ENCODE measurements at regions not wholly inside any gene's neighbourhood (a gene's known extent, or its start where the extent isn't known, plus 50 kb on each side); places are given as distances from the start of the nearest gene placed in this dataset.

DNA sequence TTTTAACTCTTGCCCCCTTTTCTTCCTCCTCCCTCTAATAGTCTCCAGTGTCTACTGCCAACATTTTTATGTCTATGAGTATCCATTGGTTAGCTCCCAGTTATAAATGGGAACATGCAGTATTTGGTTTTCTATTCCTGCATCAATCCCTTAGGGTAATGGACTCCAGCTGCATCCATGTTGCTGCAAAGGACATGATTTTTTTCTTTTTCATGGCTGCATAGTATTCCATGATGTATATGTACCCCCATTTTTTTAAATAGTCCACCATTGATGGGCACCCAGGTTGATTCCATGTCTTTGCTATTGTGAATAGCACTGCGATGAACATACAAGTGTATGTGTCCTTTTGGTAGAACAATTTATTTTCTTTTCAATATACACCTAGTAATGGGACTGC, 993.7 kb downstream of the EFNA5 start:
- H3K4me1 ChIP-seq (ENCODE audit: control insufficient read depth in 2 of 3, insufficient read depth in 2 of 3, low read depth in 1 of 3, low read length in 3 of 3): no peaks in the 10 kb centered on the region
- intact Hi-C loops (cut with DNase I): no loop called here
- no peak overlapping the region for H3K4me3 ChIP-seq (ENCODE audit: low read length in 3 of 3)
- H3K27ac ChIP-seq (ENCODE audit: low read depth in 2 of 2, low read length in 2 of 2): no peak overlapping the region
- H3K9me3 ChIP-seq (ENCODE audit: control insufficient read depth in 2 of 3, insufficient read depth in 1 of 3, low read length in 3 of 3): no peaks in the 10 kb centered on the region
- no peaks in the 10 kb centered on the region for H3K27me3 ChIP-seq (ENCODE audit: control insufficient read depth, insufficient read depth, low read length)
- no peaks in the 10 kb centered on the region for H3K36me3 ChIP-seq (ENCODE audit: control insufficient read depth in 2 of 3, insufficient read depth in 3 of 3, low read length in 3 of 3)
- TF ChIP-seq, protein P1, sequence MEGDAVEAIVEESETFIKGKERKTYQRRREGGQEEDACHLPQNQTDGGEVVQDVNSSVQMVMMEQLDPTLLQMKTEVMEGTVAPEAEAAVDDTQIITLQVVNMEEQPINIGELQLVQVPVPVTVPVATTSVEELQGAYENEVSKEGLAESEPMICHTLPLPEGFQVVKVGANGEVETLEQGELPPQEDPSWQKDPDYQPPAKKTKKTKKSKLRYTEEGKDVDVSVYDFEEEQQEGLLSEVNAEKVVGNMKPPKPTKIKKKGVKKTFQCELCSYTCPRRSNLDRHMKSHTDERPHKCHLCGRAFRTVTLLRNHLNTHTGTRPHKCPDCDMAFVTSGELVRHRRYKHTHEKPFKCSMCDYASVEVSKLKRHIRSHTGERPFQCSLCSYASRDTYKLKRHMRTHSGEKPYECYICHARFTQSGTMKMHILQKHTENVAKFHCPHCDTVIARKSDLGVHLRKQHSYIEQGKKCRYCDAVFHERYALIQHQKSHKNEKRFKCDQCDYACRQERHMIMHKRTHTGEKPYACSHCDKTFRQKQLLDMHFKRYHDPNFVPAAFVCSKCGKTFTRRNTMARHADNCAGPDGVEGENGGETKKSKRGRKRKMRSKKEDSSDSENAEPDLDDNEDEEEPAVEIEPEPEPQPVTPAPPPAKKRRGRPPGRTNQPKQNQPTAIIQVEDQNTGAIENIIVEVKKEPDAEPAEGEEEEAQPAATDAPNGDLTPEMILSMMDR (IDR thresholded peaks at IDR 0.05; ENCODE audit: borderline replicate concordance, extremely low read depth, insufficient read depth): no peak
- no peak for DNase-seq
- FAIRE-seq: no peak
- H3K9ac ChIP-seq (ENCODE audit: low read length in 3 of 3): no peak overlapping the region

DNA sequence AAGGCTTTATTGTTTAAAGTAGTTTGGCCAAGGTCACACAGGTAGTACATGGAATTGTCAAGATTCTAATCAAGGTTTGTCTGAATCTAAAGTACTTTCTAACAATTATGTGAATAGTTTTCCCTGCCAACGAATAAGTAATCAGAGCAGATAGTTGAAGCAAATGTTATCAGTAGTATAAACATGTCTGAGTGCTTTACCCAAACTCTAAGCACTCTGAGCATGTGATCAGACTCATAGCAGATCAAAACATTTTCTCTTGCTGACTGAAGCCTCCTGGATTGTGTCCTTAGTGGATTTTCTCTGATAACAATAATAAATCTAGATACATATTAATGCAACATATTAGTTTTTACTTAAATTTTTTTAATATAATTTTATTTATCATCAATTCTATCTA, 995.0 kb downstream of the EFNA5 start:
- Histone ChIP-seq H3K4me3 (ENCODE audit: low read length in 3 of 3) (no peak overlapping the region), H3K36me3 (ENCODE audit: control insufficient read depth in 2 of 3, insufficient read depth in 3 of 3, low read length in 3 of 3) (no peaks in the 10 kb centered on the region), H3K4me1 (ENCODE audit: control insufficient read depth in 2 of 3, insufficient read depth in 2 of 3, low read depth in 1 of 3, low read length in 3 of 3) (no peaks in the 10 kb centered on the region), H3K9ac (ENCODE audit: low read length in 3 of 3) (no peak overlapping the region), H3K27ac (ENCODE audit: low read depth in 2 of 2, low read length in 2 of 2) (no peak overlapping the region), H3K27me3 (ENCODE audit: control insufficient read depth, insufficient read depth, low read length) (no peaks in the 10 kb centered on the region), H3K9me3 (ENCODE audit: control insufficient read depth in 2 of 3, insufficient read depth in 1 of 3, low read length in 3 of 3) (no peaks in the 10 kb centered on the region)
- DNase-seq (no peak), FAIRE-seq (no peak)
- TF ChIP-seq, protein P1 (IDR thresholded peaks at IDR 0.05; ENCODE audit: borderline replicate concordance, extremely low read depth, insufficient read depth): no peak
- intact Hi-C loops (cut with DNase I): no loop called here

- TF ChIP-seq, protein P1 (IDR thresholded peaks at IDR 0.05; ENCODE audit: borderline replicate concordance, extremely low read depth, insufficient read depth): no peak
- Histone ChIP-seq H3K9me3 (ENCODE audit: control insufficient read depth in 2 of 3, insufficient read depth in 1 of 3, low read length in 3 of 3) (no peaks in the 10 kb centered on the region), H3K4me1 (ENCODE audit: control insufficient read depth in 2 of 3, insufficient read depth in 2 of 3, low read depth in 1 of 3, low read length in 3 of 3) (no peaks in the 10 kb centered on the region), H3K27me3 (ENCODE audit: control insufficient read depth, insufficient read depth, low read length) (no peaks in the 10 kb centered on the region), H3K4me3 (ENCODE audit: low read length in 3 of 3) (no peak overlapping the region), H3K27ac (ENCODE audit: low read depth in 2 of 2, low read length in 2 of 2) (no peak overlapping the region), H3K36me3 (ENCODE audit: control insufficient read depth in 2 of 3, insufficient read depth in 3 of 3, low read length in 3 of 3) (no peaks in the 10 kb centered on the region), H3K9ac (ENCODE audit: low read length in 3 of 3) (no peak overlapping the region)
- no peak for FAIRE-seq
- DNase-seq: no peak
- intact Hi-C loops (cut with DNase I): no loop called here
Measured at GRCh38 chr5:106673941-106674340, 996.8 kb downstream of the EFNA5 start.

DNA sequence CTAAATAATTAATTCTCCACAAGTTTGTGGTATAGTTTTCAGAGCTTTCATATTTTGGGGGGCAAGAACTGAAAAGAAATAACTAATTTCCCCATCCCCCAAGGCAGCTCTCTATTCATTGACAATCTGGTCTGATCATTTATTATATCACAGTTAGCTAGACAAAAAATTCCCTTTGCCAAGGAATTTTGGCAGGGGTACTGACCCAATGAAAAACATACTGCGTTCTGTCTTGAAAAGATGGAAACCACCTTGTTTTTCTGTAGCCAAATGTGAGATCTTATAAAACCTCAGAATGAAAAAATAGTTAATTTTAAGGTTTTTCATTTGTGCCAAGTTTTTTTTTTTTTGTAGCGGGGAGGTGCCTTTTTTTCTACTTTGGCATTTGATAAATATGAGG, 1008.9 kb downstream of the EFNA5 start:
- Histone ChIP-seq H3K27me3 (ENCODE audit: control insufficient read depth, insufficient read depth, low read length) (no peaks in the 10 kb centered on the region), H3K4me3 (ENCODE audit: low read length in 3 of 3) (no peak overlapping the region), H3K9ac (ENCODE audit: low read length in 3 of 3) (no peak overlapping the region), H3K36me3 (ENCODE audit: control insufficient read depth in 2 of 3, insufficient read depth in 3 of 3, low read length in 3 of 3) (no peaks in the 10 kb centered on the region), H3K27ac (ENCODE audit: low read depth in 2 of 2, low read length in 2 of 2) (no peak overlapping the region), H3K9me3 (ENCODE audit: control insufficient read depth in 2 of 3, insufficient read depth in 1 of 3, low read length in 3 of 3) (no peaks in the 10 kb centered on the region), H3K4me1 (ENCODE audit: control insufficient read depth in 2 of 3, insufficient read depth in 2 of 3, low read depth in 1 of 3, low read length in 3 of 3) (no peaks in the 10 kb centered on the region)
- DNase-seq (no peak), FAIRE-seq (no peak)
- intact Hi-C loops (cut with DNase I): no loop called here
- TF ChIP-seq, protein P1 (IDR thresholded peaks at IDR 0.05; ENCODE audit: borderline replicate concordance, extremely low read depth, insufficient read depth): no peak
